Embryonic facial prominence (tissue), 1 donor: ENCODE measurements at regions not wholly inside any gene's neighbourhood (a gene's known extent, or its start where the extent isn't known, plus 50 kb on each side); places are given as distances from the start of the nearest gene placed in this dataset.

Source experiments
- DNase-seq: peaks from one replicate; pipeline ENCODE4 v3.0.0-alpha.2; 2016; ENCODE audit errors: extremely low spot score

GRCh38 chr12:107225635-107226034, 132.3 kb upstream of the CRY1 start:
- no peak for DNase-seq

- no peak for DNase-seq
These were observed 132.8 kb upstream of the CRY1 start for GRCh38 chr12:107226126-107226525.

GRCh38 chr12:107228076-107228475, 134.7 kb upstream of the CRY1 start:
- DNase-seq, result no peak

GRCh38 chr12:107229827-107230226, 136.5 kb upstream of the CRY1 start:
- no peak for DNase-seq

GRCh38 chr12:107231303-107231702, 138.0 kb upstream of the CRY1 start:
- no peak for DNase-seq

- no peak for DNase-seq
These were observed 140.2 kb upstream of the CRY1 start for GRCh38 chr12:107233551-107233950.

- DNase-seq, result no peak
These were observed 142.3 kb upstream of the CRY1 start for GRCh38 chr12:107235600-107235999.

- no peak for DNase-seq
These were observed 143.6 kb upstream of the CRY1 start for GRCh38 chr12:107236824-107237511.

GRCh38 chr12:107238296-107238695, 144.9 kb upstream of the CRY1 start:
- no peak for DNase-seq

- DNase-seq, result no peak
These were observed 148.1 kb upstream of the CRY1 start for GRCh38 chr12:107241411-107241810.

GRCh38 chr12:107242189-107242588, 148.8 kb upstream of the CRY1 start:
- no peak for DNase-seq

GRCh38 chr12:107243341-107243740, 150.0 kb upstream of the CRY1 start:
- no peak for DNase-seq

GRCh38 chr12:107244584-107244983, 151.2 kb upstream of the CRY1 start:
- no peak for DNase-seq

- DNase-seq, result no peak
These were observed 154.3 kb upstream of the CRY1 start for GRCh38 chr12:107247650-107248049.

- no peak for DNase-seq
These were observed 154.8 kb upstream of the CRY1 start for GRCh38 chr12:107248187-107248586.

GRCh38 chr12:107251288-107251687, 157.9 kb upstream of the CRY1 start:
- DNase-seq, result no peak

GRCh38 chr12:107253361-107253760, 160.0 kb upstream of the CRY1 start:
- DNase-seq, result no peak

- no peak for DNase-seq
These were observed 161.0 kb upstream of the CRY1 start for GRCh38 chr12:107254258-107254856.

GRCh38 chr12:107258780-107259179, 165.4 kb upstream of the CRY1 start:
- no peak for DNase-seq

GRCh38 chr12:107263980-107264379, 170.6 kb upstream of the CRY1 start:
- DNase-seq, result no peak

GRCh38 chr12:107264667-107265066, 171.3 kb upstream of the CRY1 start:
- no peak for DNase-seq

- no peak for DNase-seq
These were observed 174.3 kb upstream of the CRY1 start for GRCh38 chr12:107267604-107268003.

GRCh38 chr12:107271523-107271922, 178.2 kb upstream of the CRY1 start:
- DNase-seq, result no peak

- DNase-seq, result no peak
These were observed 182.2 kb upstream of the CRY1 start for GRCh38 chr12:107275530-107275929.
